Esophagus squamous epithelium (tissue), 5 donors: ENCODE measurements at regions not wholly inside any gene's neighbourhood (a gene's known extent, or its start where the extent isn't known, plus 50 kb on each side); places are given as distances from the start of the nearest gene placed in this dataset.

Experiments used
- DNase-seq: peaks from one replicate; lab custom pipeline; 2025; lab: John Stamatoyannopoulos, UW
- H3K27ac ChIP-seq, 4 donors: fragments of 200-600 bp; sonication (generic); one replicate each; pipeline ENCODE4 v1.5.1; 2016 to 2019; ENCODE audit warnings: mild to moderate bottlenecking in 1 of 4
- H3K27me3 ChIP-seq, 4 donors: fragments of 200-600 bp; sonication (generic); 1 replicate in 3 of 4; 2 replicates in 1 of 4; pipeline versions ENCODE4 v1.5.1 to v1.6.0; 2017 to 2021; ENCODE audit warnings: antibody characterized with exemption in 1 of 4
- H3K36me3 ChIP-seq, 3 donors: fragments of 200-600 bp; sonication (generic); one replicate each; pipeline ENCODE4 v1.5.1; 2016 to 2019
- H3K4me1 ChIP-seq, 3 donors: fragments of 200-600 bp; sonication (generic); one replicate each; pipeline ENCODE4 v1.5.1; 2017 to 2019
- H3K4me3 ChIP-seq, 4 donors: fragments of 200-600 bp; sonication (generic); 1 replicate in 3 of 4; 2 replicates in 1 of 4; pipeline ENCODE4 v1.5.1; 2016 to 2019; ENCODE audit warnings: mild to moderate bottlenecking in 2 of 4, moderate library complexity in 1 of 4
- H3K9me3 ChIP-seq, 3 donors: fragments of 200-600 bp; sonication (generic); one replicate each; pipeline ENCODE4 v1.5.1; 2016 to 2019
- POLR2A ChIP-seq, 4 donors: fragments of 450-650 bp; IDR thresholded peaks; one replicate each; pipeline ENCODE4 v1.6.1; 2017; ENCODE audit warnings: antibody characterized with exemption in 4 of 4, mild to moderate bottlenecking in 4 of 4, moderate library complexity in 3 of 4
- WGBS, 2 donors: methylation state at CpG; one replicate each; pipeline ENCODE4 v1.1.5; 2018; 5-methylcytosine and 5-hydroxymethylcytosine counted together
- intact Hi-C: fragments of 100-400 bp; cut with DNase I; formaldehyde crosslinking; loops from one replicate; pipeline ENCODE4 v1.15.0; 2022
- TF ChIP-seq, protein P1 (sequence below), 6 experiments: fragments of 450-650 bp in 4 of 6; fragments of 200-600 bp in 2 of 6; sonication (generic) in 2 of 6; IDR thresholded peaks; one replicate each; pipeline ENCODE4 v1.5.1; 2016 to 2019; ENCODE audit warnings: antibody characterized with exemption in 6 of 6, mild to moderate bottlenecking in 4 of 6, moderate library complexity in 4 of 6
- donor health status: DM: yes; HTN: yes; CAD: no.

DNA sequence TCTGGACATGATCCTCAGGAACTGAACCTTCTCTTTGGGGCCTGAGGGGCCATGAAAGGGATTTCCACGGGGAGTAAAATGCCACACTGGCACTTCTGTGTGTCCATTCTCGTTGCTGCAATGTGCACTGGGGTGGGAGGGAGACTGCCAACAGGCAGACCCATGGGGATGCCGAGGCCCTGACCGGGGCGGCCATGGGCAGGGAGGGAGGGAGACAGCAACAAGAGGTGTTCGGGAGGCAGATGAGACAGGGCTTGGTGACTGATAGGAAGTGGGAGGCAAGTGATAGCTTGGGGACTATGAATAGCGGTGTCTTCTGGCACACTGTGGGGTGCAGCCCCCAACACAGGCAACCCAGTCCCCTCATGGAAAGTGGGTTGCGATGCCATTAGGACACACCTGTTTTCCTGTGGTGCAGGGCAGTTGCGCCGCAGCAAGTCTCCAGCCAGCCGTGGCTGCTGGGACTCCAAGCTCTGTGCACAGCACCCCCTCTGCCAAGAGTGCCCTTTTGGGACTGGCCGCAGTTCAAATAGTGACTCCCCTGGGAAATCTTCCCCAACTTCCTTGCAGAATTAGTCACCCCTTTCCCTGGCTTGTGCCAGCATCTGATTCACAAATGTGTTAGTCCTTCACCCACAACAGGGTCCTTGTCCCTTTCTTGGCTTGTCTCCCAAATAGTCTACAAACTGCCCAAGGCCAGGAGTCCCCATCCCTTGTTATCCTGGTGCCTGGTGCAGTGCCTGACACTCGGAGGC, 88.8 kb downstream of the CHST1 start:
- Histone ChIP-seq H3K36me3 (no peaks in the 10 kb centered on the region), H3K9me3 (no peaks in the 10 kb centered on the region), H3K27ac (no peak overlapping the region), H3K4me1 (no peaks in the 10 kb centered on the region), H3K27me3 (peaks cover 0 to 79% (median 0%) of the 10 kb centered on the region in 4 donors), H3K4me3 (no peak overlapping the region)
- TF ChIP-seq, protein P1, sequence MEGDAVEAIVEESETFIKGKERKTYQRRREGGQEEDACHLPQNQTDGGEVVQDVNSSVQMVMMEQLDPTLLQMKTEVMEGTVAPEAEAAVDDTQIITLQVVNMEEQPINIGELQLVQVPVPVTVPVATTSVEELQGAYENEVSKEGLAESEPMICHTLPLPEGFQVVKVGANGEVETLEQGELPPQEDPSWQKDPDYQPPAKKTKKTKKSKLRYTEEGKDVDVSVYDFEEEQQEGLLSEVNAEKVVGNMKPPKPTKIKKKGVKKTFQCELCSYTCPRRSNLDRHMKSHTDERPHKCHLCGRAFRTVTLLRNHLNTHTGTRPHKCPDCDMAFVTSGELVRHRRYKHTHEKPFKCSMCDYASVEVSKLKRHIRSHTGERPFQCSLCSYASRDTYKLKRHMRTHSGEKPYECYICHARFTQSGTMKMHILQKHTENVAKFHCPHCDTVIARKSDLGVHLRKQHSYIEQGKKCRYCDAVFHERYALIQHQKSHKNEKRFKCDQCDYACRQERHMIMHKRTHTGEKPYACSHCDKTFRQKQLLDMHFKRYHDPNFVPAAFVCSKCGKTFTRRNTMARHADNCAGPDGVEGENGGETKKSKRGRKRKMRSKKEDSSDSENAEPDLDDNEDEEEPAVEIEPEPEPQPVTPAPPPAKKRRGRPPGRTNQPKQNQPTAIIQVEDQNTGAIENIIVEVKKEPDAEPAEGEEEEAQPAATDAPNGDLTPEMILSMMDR (IDR thresholded peaks at IDR 0.05): no peak
- no peak for TF ChIP-seq POLR2A (IDR thresholded peaks at IDR 0.05)
- intact Hi-C loops: no loop called here
- no peak for DNase-seq
- 76 to 79% methylated on average over 9 to 12 of the region's 13 CpGs for WGBS, 2 donors

DNA sequence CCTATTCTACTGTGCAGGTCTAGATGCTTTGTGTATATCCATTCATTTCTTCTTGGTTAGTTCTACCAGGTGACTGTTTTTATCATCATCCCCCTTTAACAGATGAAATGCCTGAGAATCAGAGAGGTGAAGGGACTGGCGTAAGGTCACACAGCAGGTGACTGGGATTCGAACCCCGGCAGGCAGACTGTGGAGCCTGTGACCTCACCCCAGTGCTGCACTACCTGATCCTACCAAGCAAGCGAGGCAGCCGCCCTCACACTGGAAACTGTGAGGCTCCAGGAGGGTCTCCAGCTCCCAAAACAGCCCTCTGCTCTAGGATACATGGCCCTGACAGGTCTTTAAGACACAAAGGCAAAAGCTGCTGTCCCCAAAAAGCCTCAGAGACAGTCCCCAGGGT, 91.7 kb downstream of the CHST1 start:
- 87% methylated on average over 5 of the region's 5 CpGs; no CpG with 5 or more reads in 1 of the 2 donors for WGBS, 2 donors
- H3K27me3 ChIP-seq: peaks cover 0 to 70% (median 0%) of the 10 kb centered on the region in 4 donors
- H3K27ac ChIP-seq: no peak overlapping the region
- no peak overlapping the region for H3K4me3 ChIP-seq
- intact Hi-C loops: no loop called here
- H3K4me1 ChIP-seq: no peaks in the 10 kb centered on the region
- no peak for TF ChIP-seq POLR2A (IDR thresholded peaks at IDR 0.05)
- TF ChIP-seq, protein P1 (IDR thresholded peaks at IDR 0.05): no peak
- no peaks in the 10 kb centered on the region for H3K36me3 ChIP-seq
- no peak for DNase-seq
- H3K9me3 ChIP-seq: no peaks in the 10 kb centered on the region

DNA sequence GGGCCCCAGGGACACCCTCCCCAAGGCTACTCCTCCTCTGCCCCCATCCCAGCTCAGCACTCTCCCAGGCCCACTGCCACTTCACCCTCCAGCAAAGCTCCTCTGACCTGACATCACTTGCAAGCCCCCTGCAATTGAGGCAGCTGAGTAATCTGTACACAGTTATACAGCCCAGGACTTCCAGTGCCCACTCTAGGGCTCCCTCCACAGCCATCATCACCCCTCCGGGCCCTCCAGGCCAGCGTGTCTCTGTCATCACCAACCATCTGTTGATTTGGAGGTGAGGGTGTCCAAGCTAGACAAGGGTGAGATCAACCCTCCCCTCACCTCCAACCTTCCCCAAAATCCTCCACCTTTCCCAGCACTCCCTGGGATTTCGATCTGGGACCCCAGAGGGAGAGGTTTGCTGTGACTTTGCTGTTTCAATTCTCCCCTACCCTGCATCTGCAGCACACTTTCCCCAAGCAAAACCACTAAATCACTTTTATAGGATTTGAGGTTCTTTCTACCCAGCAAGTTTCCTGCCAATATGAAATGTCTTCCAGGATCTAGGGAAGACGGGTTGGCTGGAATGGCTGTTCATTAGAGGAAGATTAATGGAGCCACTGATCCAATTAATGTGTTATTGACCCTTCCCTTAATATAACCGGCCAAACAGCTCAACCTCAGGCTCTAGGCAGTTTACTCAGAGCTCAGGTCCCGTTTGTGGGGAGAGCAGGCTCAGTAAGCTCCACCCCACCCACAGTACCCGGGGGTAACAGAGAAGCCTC, 92.9 kb downstream of the CHST1 start:
- H3K27ac ChIP-seq: no peak overlapping the region
- H3K4me3 ChIP-seq: no peak overlapping the region
- TF ChIP-seq POLR2A (IDR thresholded peaks at IDR 0.05): no peak
- TF ChIP-seq, protein P1 (IDR thresholded peaks at IDR 0.05): no peak
- no peaks in the 10 kb centered on the region for H3K9me3 ChIP-seq
- no peaks in the 10 kb centered on the region for H3K4me1 ChIP-seq
- intact Hi-C loops: no loop called here
- DNase-seq: no peak
- peaks cover 0 to 61% (median 0%) of the 10 kb centered on the region in 4 donors for H3K27me3 ChIP-seq
- WGBS, 2 donors: 22 to 41% methylated on average over 5 to 7 of the region's 7 CpGs
- H3K36me3 ChIP-seq: no peaks in the 10 kb centered on the region

DNA sequence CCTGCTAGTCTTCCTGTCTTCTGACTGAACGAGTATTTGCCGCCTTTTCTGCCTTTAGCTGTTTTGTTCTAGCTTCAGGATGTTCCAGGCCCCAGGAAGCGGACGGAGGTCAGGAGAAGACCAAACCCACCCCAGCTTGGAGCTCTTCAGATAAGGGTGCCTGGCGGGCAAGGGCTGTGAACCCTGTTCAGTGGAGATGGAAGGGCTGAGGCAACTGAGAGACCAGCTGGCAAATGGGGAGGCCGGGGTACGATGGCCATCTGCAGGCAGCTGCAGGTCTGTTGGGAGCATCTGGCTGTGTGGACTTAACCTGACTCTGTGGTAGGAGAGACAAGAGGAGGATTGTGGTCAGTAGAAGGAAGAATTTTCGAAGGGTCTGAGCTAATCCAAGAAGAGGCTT, 95.6 kb downstream of the CHST1 start:
- Histone ChIP-seq H3K27me3 (peaks cover 0 to 33% (median 0%) of the 10 kb centered on the region in 4 donors), H3K4me1 (no peaks in the 10 kb centered on the region), H3K4me3 (no peak overlapping the region), H3K27ac (no peak overlapping the region), H3K9me3 (no peaks in the 10 kb centered on the region), H3K36me3 (no peaks in the 10 kb centered on the region)
- no peak for DNase-seq
- 50 to 87% methylated on average over 1 to 7 of the region's 8 CpGs for WGBS, 2 donors
- TF ChIP-seq, protein P1 (IDR thresholded peaks at IDR 0.05): no peak
- TF ChIP-seq POLR2A (IDR thresholded peaks at IDR 0.05): no peak
- intact Hi-C loops: no loop called here

DNA sequence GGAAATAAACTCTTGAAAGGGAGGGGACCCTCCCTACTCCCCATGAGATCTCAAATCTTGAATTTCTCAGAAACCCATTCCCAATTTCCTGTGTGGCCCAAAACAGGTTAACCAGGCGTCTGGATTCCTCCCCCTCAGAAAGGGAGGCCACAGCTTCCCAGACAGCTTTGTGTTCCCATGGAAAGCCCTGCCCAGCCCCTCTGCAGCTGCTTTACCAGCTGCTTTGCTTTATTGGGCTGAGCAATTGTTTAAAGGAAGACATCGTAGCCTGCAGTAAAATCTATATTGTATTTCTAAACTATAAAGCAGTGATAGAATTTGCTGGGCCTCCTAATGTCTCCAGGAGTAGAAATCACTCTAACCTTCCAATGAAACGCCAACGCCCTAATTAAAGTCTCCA, 97.4 kb downstream of the CHST1 start:
- no peak for DNase-seq
- intact Hi-C loops: no loop called here
- Histone ChIP-seq H3K27me3 (peaks cover 0 to 28% (median 0%) of the 10 kb centered on the region in 4 donors), H3K4me1 (no peaks in the 10 kb centered on the region), H3K9me3 (no peaks in the 10 kb centered on the region), H3K27ac (no peak overlapping the region), H3K36me3 (no peaks in the 10 kb centered on the region), H3K4me3 (no peak overlapping the region)
- TF ChIP-seq POLR2A (IDR thresholded peaks at IDR 0.05): no peak
- TF ChIP-seq, protein P1 (IDR thresholded peaks at IDR 0.05): no peak
- WGBS, 2 donors: 67 to 79% methylated on average over 4 of the region's 4 CpGs
